Neuronal stem cell (in vitro differentiated cells): ENCODE measurements at regions not wholly inside any gene's neighbourhood (a gene's known extent, or its start where the extent isn't known, plus 50 kb on each side); places are given as distances from the start of the nearest gene placed in this dataset.

Experiments
- DNase-seq: peaks from one replicate; pipeline ENCODE4 v3.0.0-alpha.2; 2013; ENCODE audit warnings: low spot score
- H2AFZ ChIP-seq: one replicate; pipeline ENCODE4 v1.6.1; 2013; ENCODE audit warnings: mild to moderate bottlenecking, low read length, inconsistent platforms
- H2AK5ac ChIP-seq: 2 replicates; pipeline ENCODE4 v1.6.1; 2013; ENCODE audit warnings: low read depth, mild to moderate bottlenecking, inconsistent platforms, low read length, moderate library complexity, mixed read lengths
- H2BK120ac ChIP-seq: 2 replicates; pipeline ENCODE4 v1.6.1; 2013; ENCODE audit warnings: low read depth, mild to moderate bottlenecking, inconsistent platforms, low read length, moderate library complexity, mixed read lengths
- H2BK12ac ChIP-seq: one replicate; pipeline ENCODE4 v1.6.1; 2013; ENCODE audit warnings: low read length, inconsistent platforms
- H2BK15ac ChIP-seq: 2 replicates; pipeline ENCODE4 v1.6.1; 2013; ENCODE audit warnings: mild to moderate bottlenecking, low read length, inconsistent platforms, mixed read lengths
- H2BK5ac ChIP-seq: one replicate; pipeline ENCODE4 v1.6.1; 2013; ENCODE audit warnings: inconsistent platforms, mild to moderate bottlenecking, low read length, moderate library complexity
- H3K14ac ChIP-seq: one replicate; pipeline ENCODE4 v1.6.1; 2013; ENCODE audit warnings: low read length, inconsistent platforms
- H3K18ac ChIP-seq: 2 replicates; pipeline ENCODE4 v1.6.1; 2013; ENCODE audit warnings: low read length, inconsistent platforms
- H3K23ac ChIP-seq: 2 replicates; pipeline ENCODE4 v1.6.1; 2013; ENCODE audit warnings: low read depth, mild to moderate bottlenecking, mixed read lengths, low read length, inconsistent platforms; ENCODE audit not compliant: poor library complexity
- H3K27ac ChIP-seq: replicated peaks from 3 replicates; pipeline ENCODE4 v1.5.1; 2013; ENCODE audit warnings: low read length, inconsistent platforms
- H3K27me3 ChIP-seq, 3 experiments: 2 replicates each; pipeline ENCODE4 v1.6.1; 2013; ENCODE audit warnings: low read length in 3 of 3, mild to moderate bottlenecking in 2 of 3, inconsistent platforms in 1 of 3, low read depth in 1 of 3, mixed read lengths in 1 of 3, moderate library complexity in 1 of 3; ENCODE audit not compliant: control insufficient read depth in 3 of 3, insufficient read depth in 3 of 3
- H3K36me3 ChIP-seq, 2 donors: replicated peaks in 1 of 2; 2 replicates each; pipeline ENCODE4 v1.6.1; 2013; ENCODE audit warnings: low read length in 2 of 2; ENCODE audit not compliant: control insufficient read depth in 2 of 2, insufficient read depth in 2 of 2
- H3K4ac ChIP-seq: 2 replicates; pipeline ENCODE4 v1.6.1; 2013; ENCODE audit warnings: inconsistent platforms, mild to moderate bottlenecking, low read length, moderate library complexity
- H3K4me1 ChIP-seq, 2 donors: 1 replicate in 1 of 2; 2 replicates in 1 of 2; pipeline ENCODE4 v1.6.1; 2013; ENCODE audit warnings: low read length in 2 of 2, low read depth in 1 of 2; ENCODE audit not compliant: control insufficient read depth in 2 of 2, insufficient read depth in 1 of 2
- H3K4me2 ChIP-seq: one replicate; pipeline ENCODE4 v1.6.1; 2013; ENCODE audit warnings: mild to moderate bottlenecking, low read length, inconsistent platforms; ENCODE audit not compliant: insufficient read depth, poor library complexity, severe bottlenecking
- H3K4me3 ChIP-seq, 2 donors: 2 replicates each; pipeline ENCODE4 v1.5.1; 2013; ENCODE audit warnings: low read length in 2 of 2, mild to moderate bottlenecking in 2 of 2, inconsistent platforms in 1 of 2, moderate library complexity in 1 of 2
- H3K79me1 ChIP-seq: one replicate; pipeline ENCODE4 v1.6.1; 2013; ENCODE audit warnings: low read depth, mild to moderate bottlenecking, inconsistent platforms, low read length, moderate library complexity
- H3K9ac ChIP-seq: one replicate; pipeline ENCODE4 v1.6.1; 2013; ENCODE audit warnings: mild to moderate bottlenecking, low read depth, low read length, inconsistent platforms; ENCODE audit not compliant: poor library complexity
- H3K9me3 ChIP-seq, 2 donors: replicated peaks in 1 of 2; 2 replicates each; pipeline versions ENCODE3 to v1.6.1; 2013; ENCODE audit warnings: low read length in 2 of 2, mild to moderate bottlenecking in 2 of 2, inconsistent platforms in 1 of 2, low read depth in 1 of 2, mixed read lengths in 1 of 2, moderate library complexity in 1 of 2; ENCODE audit not compliant: control insufficient read depth in 2 of 2, insufficient read depth in 1 of 2
- H4K8ac ChIP-seq: one replicate; pipeline ENCODE4 v1.6.1; 2013; ENCODE audit warnings: low read depth, mild to moderate bottlenecking, inconsistent platforms, low read length, moderate library complexity
- H4K91ac ChIP-seq: one replicate; pipeline ENCODE4 v1.6.1; 2013; ENCODE audit warnings: low read length, low read depth, mild to moderate bottlenecking, inconsistent platforms; ENCODE audit not compliant: poor library complexity
- WGBS, 2 donors: extraction: QIAGEN DNeasy Blood & Tissue Kit; methylation state at CpG; one replicate each; pipeline ENCODE4 v1.1.7; 2013; ENCODE audit warnings: missing lambda C conversion rate in 2 of 2, mixed read lengths in 1 of 2; ENCODE audit not compliant: insufficient read length in 2 of 2, insufficient replicate concordance in 1 of 2; ENCODE audit errors: extremely low coverage in 2 of 2; 5-methylcytosine and 5-hydroxymethylcytosine counted together

GRCh38 chr12:60967128-60967527 lies 1293.1 kb upstream of the USP15 start:
- Histone ChIP-seq H3K4me2 (no peak overlapping the region), H4K8ac (no peak overlapping the region), H3K27ac (no peak overlapping the region), H3K36me3 (no peaks in the 10 kb centered on the region), H3K4ac (no peak overlapping the region), H4K91ac (no peak overlapping the region), H3K14ac (no peak overlapping the region), H3K18ac (no peak overlapping the region), H3K4me3 (no peak overlapping the region), H3K79me1 (no peaks in the 10 kb centered on the region), H3K9me3 (no peaks in the 10 kb centered on the region), H2AK5ac (no peak overlapping the region), H2BK5ac (no peak overlapping the region), H2BK120ac (no peak overlapping the region), H2BK12ac (no peak overlapping the region), H3K23ac (no peak overlapping the region), H3K4me1 (no peaks in the 10 kb centered on the region), H2BK15ac (no peak overlapping the region), H3K27me3 (no peaks in the 10 kb centered on the region), H2AFZ (no peak overlapping the region), H3K9ac (no peak overlapping the region)
- DNase-seq = no peak

GRCh38 chr12:60977966-60978365 lies 1282.2 kb upstream of the USP15 start:
- no peak overlapping the region for H2BK120ac ChIP-seq
- no peaks in the 10 kb centered on the region for H3K36me3 ChIP-seq
- no peak overlapping the region for H4K8ac ChIP-seq
- H3K4me1 ChIP-seq = peaks cover 0 to 5% of the 10 kb centered on the region in 2 donors
- no peak overlapping the region for H3K4ac ChIP-seq
- H2AK5ac ChIP-seq = no peak overlapping the region
- no peak overlapping the region for H3K9ac ChIP-seq
- H3K23ac ChIP-seq = no peak overlapping the region
- H4K91ac ChIP-seq = no peak overlapping the region
- H3K4me2 ChIP-seq = peak overlapping the region; percentile 33
- no peaks in the 10 kb centered on the region for H3K79me1 ChIP-seq
- H3K27ac ChIP-seq = peak overlapping the region; percentile 36
- no peaks in the 10 kb centered on the region for H3K9me3 ChIP-seq
- no peak overlapping the region for H3K4me3 ChIP-seq
- H2BK12ac ChIP-seq = no peak overlapping the region
- H3K27me3 ChIP-seq = no peaks in the 10 kb centered on the region
- H2BK15ac ChIP-seq = no peak overlapping the region
- WGBS, 2 donors = no CpG with 5 or more reads among the region's 3 CpGs
- DNase-seq = peak; percentile 21
- no peak overlapping the region for H2AFZ ChIP-seq
- no peak overlapping the region for H3K14ac ChIP-seq
- no peak overlapping the region for H3K18ac ChIP-seq
- no peak overlapping the region for H2BK5ac ChIP-seq

GRCh38 chr12:60980558-60980957 lies 1279.6 kb upstream of the USP15 start:
- no peaks in the 10 kb centered on the region for H3K9me3 ChIP-seq
- no peak overlapping the region for H3K4me2 ChIP-seq
- no peak for DNase-seq
- H3K14ac ChIP-seq = no peak overlapping the region
- H3K4ac ChIP-seq = no peak overlapping the region
- H2BK15ac ChIP-seq = no peak overlapping the region
- H4K91ac ChIP-seq = no peak overlapping the region
- no peak overlapping the region for H3K18ac ChIP-seq
- no peaks in the 10 kb centered on the region for H3K79me1 ChIP-seq
- H3K4me3 ChIP-seq = no peak overlapping the region
- H4K8ac ChIP-seq = no peak overlapping the region
- H2AK5ac ChIP-seq = no peak overlapping the region
- no peaks in the 10 kb centered on the region for H3K27me3 ChIP-seq
- no peaks in the 10 kb centered on the region for H3K36me3 ChIP-seq
- peaks cover 0 to 5% of the 10 kb centered on the region in 2 donors for H3K4me1 ChIP-seq
- H3K27ac ChIP-seq = no peak overlapping the region
- H3K23ac ChIP-seq = no peak overlapping the region
- no peak overlapping the region for H2BK12ac ChIP-seq
- no peak overlapping the region for H2BK120ac ChIP-seq
- H2BK5ac ChIP-seq = no peak overlapping the region
- no peak overlapping the region for H2AFZ ChIP-seq
- WGBS, 2 donors = no CpG with 5 or more reads among the region's 1 CpG
- H3K9ac ChIP-seq = no peak overlapping the region

GRCh38 chr12:60981473-60981872 lies 1278.7 kb upstream of the USP15 start:
- H2BK15ac ChIP-seq = no peak overlapping the region
- no peaks in the 10 kb centered on the region for H3K9me3 ChIP-seq
- H3K79me1 ChIP-seq = no peaks in the 10 kb centered on the region
- no peak overlapping the region for H3K14ac ChIP-seq
- no peak overlapping the region for H4K8ac ChIP-seq
- H3K27ac ChIP-seq = no peak overlapping the region
- H2BK5ac ChIP-seq = no peak overlapping the region
- no peak overlapping the region for H4K91ac ChIP-seq
- no peak overlapping the region for H3K9ac ChIP-seq
- no peaks in the 10 kb centered on the region for H3K27me3 ChIP-seq
- H2AK5ac ChIP-seq = no peak overlapping the region
- no CpG with 5 or more reads among the region's 2 CpGs for WGBS, 2 donors
- H3K23ac ChIP-seq = no peak overlapping the region
- H2BK12ac ChIP-seq = no peak overlapping the region
- H2BK120ac ChIP-seq = no peak overlapping the region
- H3K4ac ChIP-seq = no peak overlapping the region
- no peaks in the 10 kb centered on the region for H3K36me3 ChIP-seq
- no peak for DNase-seq
- no peak overlapping the region for H3K4me3 ChIP-seq
- H2AFZ ChIP-seq = no peak overlapping the region
- no peak overlapping the region for H3K4me2 ChIP-seq
- no peak overlapping the region for H3K18ac ChIP-seq
- peaks cover 0 to 5% of the 10 kb centered on the region in 2 donors for H3K4me1 ChIP-seq
